ENCODE measurements at regions not wholly inside any gene's neighbourhood (a gene's known extent, or its start where the extent isn't known, plus 50 kb on each side); places are given as distances from the start of the nearest gene placed in this dataset.

DNA sequence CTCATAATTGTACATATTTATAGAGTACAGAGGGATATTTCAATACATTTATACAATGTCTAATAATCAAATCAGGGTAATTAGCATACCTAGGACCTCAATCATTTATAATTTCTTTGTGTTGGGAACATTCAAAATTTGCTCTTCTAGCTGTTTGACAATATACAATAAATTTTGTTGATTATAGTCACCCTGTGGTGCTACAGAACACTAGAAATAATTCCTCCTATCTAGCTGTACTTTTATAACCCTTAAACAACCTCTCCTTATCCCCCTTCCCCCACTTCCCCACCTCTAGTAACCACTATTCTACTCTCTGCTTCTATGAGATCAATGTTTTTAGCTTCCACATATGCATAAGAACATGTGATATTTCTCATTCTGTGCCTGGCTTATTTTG lies 328.4 kb upstream of the RBMS1 start (continued):
- TF ChIP-seq ARID4B (CRISPR knock-in tag; IDR thresholded peaks at IDR 0.05; ENCODE audit: borderline replicate concordance): no peak
- TF ChIP-seq ATF6 (CRISPR knock-in tag; IDR thresholded peaks at IDR 0.05): no peak
- no peak for TF ChIP-seq USF1 (CRISPR knock-in tag; IDR thresholded peaks at IDR 0.05)
- no peak for TF ChIP-seq ZNF425 (CRISPR knock-in tag; conservative IDR thresholded peaks at IDR 0.05)

DNA sequence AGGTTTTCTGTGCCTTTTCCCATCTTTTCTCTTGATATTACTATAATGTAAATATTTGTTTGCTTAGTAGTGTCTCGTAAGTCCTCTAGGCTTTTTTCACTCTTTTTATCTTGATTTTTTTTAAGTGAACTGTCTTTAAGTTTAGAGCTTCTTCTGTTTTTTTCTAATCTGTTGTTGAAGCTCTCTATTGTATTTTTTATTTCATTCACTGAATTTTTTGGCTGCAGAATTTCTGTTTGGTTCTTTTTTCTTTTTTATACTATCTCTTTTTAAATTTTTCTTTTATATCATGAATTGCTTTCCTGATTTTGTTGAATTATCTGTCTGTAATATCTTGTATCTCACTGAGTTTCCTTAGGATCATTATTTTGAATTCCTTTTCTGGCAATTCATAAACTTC lies 331.8 kb upstream of the RBMS1 start:
- H3K4me3 Mint-ChIP-seq: no peak overlapping the region
- CTCF ChIA-PET: no interaction called here
- peaks cover 47% of the 10 kb centered on the region for H3K36me3 Mint-ChIP-seq

More for the DNA sequence above, 331.8 kb upstream of the RBMS1 start:
- ATAC-seq: no peak
- DNase-seq (ENCODE audit: low spot score): no peak
- peaks cover 58% of the 10 kb centered on the region for H3K9me3 Mint-ChIP-seq
- H3K27me3 Mint-ChIP-seq (ENCODE audit: low read depth): no peaks in the 10 kb centered on the region
- H3K4me1 Mint-ChIP-seq: 0 out of 2 replicates have a peak, but pooled peaks cover 1% of the 10 kb centered on the region
- TF ChIP-seq MXD4 (CRISPR knock-in tag; IDR thresholded peaks at IDR 0.05; ENCODE audit: borderline replicate concordance) (no peak), MLX (CRISPR knock-in tag; IDR thresholded peaks at IDR 0.05) (no peak), FOXP1 (CRISPR knock-in tag; IDR thresholded peaks at IDR 0.05; ENCODE audit: borderline replicate concordance) (no peak), PRDM15 (CRISPR knock-in tag; IDR thresholded peaks at IDR 0.05) (no peak), SMAD4 (CRISPR knock-in tag; IDR thresholded peaks at IDR 0.05) (no peak), MYBL2 (CRISPR knock-in tag; IDR thresholded peaks at IDR 0.05) (no peak), FOXJ3 (CRISPR knock-in tag; IDR thresholded peaks at IDR 0.05; ENCODE audit: borderline replicate concordance) (no peak), SOX15 (CRISPR knock-in tag; IDR thresholded peaks at IDR 0.05) (no peak)
- TF ChIP-seq, protein P1, sequence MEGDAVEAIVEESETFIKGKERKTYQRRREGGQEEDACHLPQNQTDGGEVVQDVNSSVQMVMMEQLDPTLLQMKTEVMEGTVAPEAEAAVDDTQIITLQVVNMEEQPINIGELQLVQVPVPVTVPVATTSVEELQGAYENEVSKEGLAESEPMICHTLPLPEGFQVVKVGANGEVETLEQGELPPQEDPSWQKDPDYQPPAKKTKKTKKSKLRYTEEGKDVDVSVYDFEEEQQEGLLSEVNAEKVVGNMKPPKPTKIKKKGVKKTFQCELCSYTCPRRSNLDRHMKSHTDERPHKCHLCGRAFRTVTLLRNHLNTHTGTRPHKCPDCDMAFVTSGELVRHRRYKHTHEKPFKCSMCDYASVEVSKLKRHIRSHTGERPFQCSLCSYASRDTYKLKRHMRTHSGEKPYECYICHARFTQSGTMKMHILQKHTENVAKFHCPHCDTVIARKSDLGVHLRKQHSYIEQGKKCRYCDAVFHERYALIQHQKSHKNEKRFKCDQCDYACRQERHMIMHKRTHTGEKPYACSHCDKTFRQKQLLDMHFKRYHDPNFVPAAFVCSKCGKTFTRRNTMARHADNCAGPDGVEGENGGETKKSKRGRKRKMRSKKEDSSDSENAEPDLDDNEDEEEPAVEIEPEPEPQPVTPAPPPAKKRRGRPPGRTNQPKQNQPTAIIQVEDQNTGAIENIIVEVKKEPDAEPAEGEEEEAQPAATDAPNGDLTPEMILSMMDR (IDR thresholded peaks at IDR 0.05): no peak
- TF ChIP-seq, protein P2, sequence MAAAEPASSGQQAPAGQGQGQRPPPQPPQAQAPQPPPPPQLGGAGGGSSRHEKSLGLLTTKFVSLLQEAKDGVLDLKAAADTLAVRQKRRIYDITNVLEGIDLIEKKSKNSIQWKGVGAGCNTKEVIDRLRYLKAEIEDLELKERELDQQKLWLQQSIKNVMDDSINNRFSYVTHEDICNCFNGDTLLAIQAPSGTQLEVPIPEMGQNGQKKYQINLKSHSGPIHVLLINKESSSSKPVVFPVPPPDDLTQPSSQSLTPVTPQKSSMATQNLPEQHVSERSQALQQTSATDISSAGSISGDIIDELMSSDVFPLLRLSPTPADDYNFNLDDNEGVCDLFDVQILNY (CRISPR knock-in tag; IDR thresholded peaks at IDR 0.05): no peak
- TF ChIP-seq, protein P3, sequence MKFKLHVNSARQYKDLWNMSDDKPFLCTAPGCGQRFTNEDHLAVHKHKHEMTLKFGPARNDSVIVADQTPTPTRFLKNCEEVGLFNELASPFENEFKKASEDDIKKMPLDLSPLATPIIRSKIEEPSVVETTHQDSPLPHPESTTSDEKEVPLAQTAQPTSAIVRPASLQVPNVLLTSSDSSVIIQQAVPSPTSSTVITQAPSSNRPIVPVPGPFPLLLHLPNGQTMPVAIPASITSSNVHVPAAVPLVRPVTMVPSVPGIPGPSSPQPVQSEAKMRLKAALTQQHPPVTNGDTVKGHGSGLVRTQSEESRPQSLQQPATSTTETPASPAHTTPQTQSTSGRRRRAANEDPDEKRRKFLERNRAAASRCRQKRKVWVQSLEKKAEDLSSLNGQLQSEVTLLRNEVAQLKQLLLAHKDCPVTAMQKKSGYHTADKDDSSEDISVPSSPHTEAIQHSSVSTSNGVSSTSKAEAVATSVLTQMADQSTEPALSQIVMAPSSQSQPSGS (CRISPR knock-in tag; IDR thresholded peaks at IDR 0.05; ENCODE audit: borderline replicate concordance, low read depth): no peak
- no peak overlapping the region for H3K27ac Mint-ChIP-seq
- POLR2A ChIA-PET: no interaction called here
